Muscle layer of colon (tissue), 2 donors: ENCODE measurements at regions not wholly inside any gene's neighbourhood (a gene's known extent, or its start where the extent isn't known, plus 50 kb on each side); places are given as distances from the start of the nearest gene placed in this dataset.

Experiments
- H3K27ac ChIP-seq: one replicate; pipeline ENCODE4 v1.7.0; 2013; ENCODE audit warnings: low read depth, mild to moderate bottlenecking, low read length, moderate library complexity
- H3K27me3 ChIP-seq, 2 donors: one replicate each; pipeline ENCODE4 v1.7.0; 2013; ENCODE audit warnings: low read length in 2 of 2, mild to moderate bottlenecking in 2 of 2; ENCODE audit not compliant: insufficient read depth in 2 of 2, control insufficient read depth in 1 of 2
- H3K36me3 ChIP-seq: one replicate; pipeline ENCODE4 v1.7.0; 2013; ENCODE audit warnings: mild to moderate bottlenecking, low read length; ENCODE audit not compliant: insufficient read depth
- H3K4me1 ChIP-seq: one replicate; pipeline ENCODE4 v1.7.0; 2013; ENCODE audit warnings: mild to moderate bottlenecking, low read length; ENCODE audit not compliant: insufficient read depth
- H3K4me3 ChIP-seq, 2 donors: one replicate each; pipeline ENCODE4 v1.7.0; 2013; ENCODE audit warnings: low read length in 2 of 2, low read depth in 1 of 2, mild to moderate bottlenecking in 1 of 2, moderate library complexity in 1 of 2
- H3K9ac ChIP-seq: one replicate; pipeline ENCODE4 v1.7.0; 2013; ENCODE audit warnings: low read length
- H3K9me3 ChIP-seq: one replicate; pipeline ENCODE4 v1.7.0; 2013; ENCODE audit warnings: mild to moderate bottlenecking, low read length
- donor health status: abdominal sarcoma.
- donor health status: Adenocarcinoma of cecum.

GRCh38 chr9:135228983-135229625, 141.6 kb downstream of the OLFM1 start:
- H3K4me1 ChIP-seq: no peaks in the 10 kb centered on the region
- no peak overlapping the region for H3K9ac ChIP-seq
- no peaks in the 10 kb centered on the region for H3K36me3 ChIP-seq
- H3K27ac ChIP-seq: no peak overlapping the region
- H3K27me3 ChIP-seq: peaks cover 0 to 23% of the 10 kb centered on the region in 2 donors
- H3K9me3 ChIP-seq: no peaks in the 10 kb centered on the region
- no peak overlapping the region for H3K4me3 ChIP-seq

GRCh38 chr9:135229701-135230385, 142.4 kb downstream of the OLFM1 start:
- H3K4me1 ChIP-seq: no peaks in the 10 kb centered on the region
- peaks cover 3 to 19% of the 10 kb centered on the region in 2 donors for H3K27me3 ChIP-seq
- no peak overlapping the region for H3K27ac ChIP-seq
- no peak overlapping the region for H3K9ac ChIP-seq
- no peaks in the 10 kb centered on the region for H3K36me3 ChIP-seq
- no peak overlapping the region for H3K4me3 ChIP-seq
- H3K9me3 ChIP-seq: no peaks in the 10 kb centered on the region

GRCh38 chr9:135230386-135230765, 142.9 kb downstream of the OLFM1 start:
- H3K9me3 ChIP-seq: no peaks in the 10 kb centered on the region
- H3K36me3 ChIP-seq: no peaks in the 10 kb centered on the region
- H3K4me1 ChIP-seq: no peaks in the 10 kb centered on the region
- peaks cover 3 to 19% of the 10 kb centered on the region in 2 donors for H3K27me3 ChIP-seq
- H3K9ac ChIP-seq: no peak overlapping the region
- H3K27ac ChIP-seq: no peak overlapping the region
- H3K4me3 ChIP-seq: no peak overlapping the region

GRCh38 chr9:135230817-135231520, 143.5 kb downstream of the OLFM1 start:
- no peaks in the 10 kb centered on the region for H3K9me3 ChIP-seq
- H3K4me3 ChIP-seq: no peak overlapping the region
- H3K9ac ChIP-seq: no peak overlapping the region
- no peak overlapping the region for H3K27ac ChIP-seq
- H3K27me3 ChIP-seq: peaks cover 3 to 19% of the 10 kb centered on the region in 2 donors
- no peaks in the 10 kb centered on the region for H3K4me1 ChIP-seq
- no peaks in the 10 kb centered on the region for H3K36me3 ChIP-seq

GRCh38 chr9:135239100-135239768, 151.8 kb downstream of the OLFM1 start:
- Histone ChIP-seq H3K4me3 (no peak overlapping the region), H3K4me1 (no peaks in the 10 kb centered on the region), H3K9ac (no peak overlapping the region), H3K9me3 (no peaks in the 10 kb centered on the region), H3K27me3 (peaks cover 3 to 4% of the 10 kb centered on the region in 2 donors), H3K27ac (no peak overlapping the region), H3K36me3 (no peaks in the 10 kb centered on the region)

- Histone ChIP-seq H3K27me3 (peaks cover 0 to 4% of the 10 kb centered on the region in 2 donors), H3K9ac (no peak overlapping the region), H3K9me3 (no peaks in the 10 kb centered on the region), H3K27ac (no peak overlapping the region), H3K36me3 (no peaks in the 10 kb centered on the region), H3K4me3 (no peak overlapping the region), H3K4me1 (no peaks in the 10 kb centered on the region)
Observed at GRCh38 chr9:135239769-135240141, 152.3 kb downstream of the OLFM1 start.

- Histone ChIP-seq H3K27me3 (peaks cover 0 to 8% of the 10 kb centered on the region in 2 donors), H3K9ac (no peak overlapping the region), H3K27ac (no peak overlapping the region), H3K4me1 (no peaks in the 10 kb centered on the region), H3K36me3 (no peaks in the 10 kb centered on the region), H3K4me3 (no peak overlapping the region), H3K9me3 (no peaks in the 10 kb centered on the region)
Observed at GRCh38 chr9:135240222-135240621, 152.8 kb downstream of the OLFM1 start.

- Histone ChIP-seq H3K4me1 (no peaks in the 10 kb centered on the region), H3K27ac (no peak overlapping the region), H3K4me3 (no peak overlapping the region), H3K9me3 (no peaks in the 10 kb centered on the region), H3K9ac (no peak overlapping the region), H3K27me3 (peaks cover 0 to 8% of the 10 kb centered on the region in 2 donors), H3K36me3 (no peaks in the 10 kb centered on the region)
Observed at GRCh38 chr9:135240871-135241311, 153.4 kb downstream of the OLFM1 start.

GRCh38 chr9:135241381-135242048, 154.0 kb downstream of the OLFM1 start:
- no peaks in the 10 kb centered on the region for H3K4me1 ChIP-seq
- H3K27ac ChIP-seq: no peak overlapping the region
- H3K9ac ChIP-seq: no peak overlapping the region
- no peaks in the 10 kb centered on the region for H3K36me3 ChIP-seq
- no peak overlapping the region for H3K4me3 ChIP-seq
- no peaks in the 10 kb centered on the region for H3K9me3 ChIP-seq
- peaks cover 0 to 8% of the 10 kb centered on the region in 2 donors for H3K27me3 ChIP-seq

- peaks cover 0 to 8% of the 10 kb centered on the region in 2 donors for H3K27me3 ChIP-seq
- no peaks in the 10 kb centered on the region for H3K36me3 ChIP-seq
- no peaks in the 10 kb centered on the region for H3K9me3 ChIP-seq
- no peak overlapping the region for H3K4me3 ChIP-seq
- H3K27ac ChIP-seq: no peak overlapping the region
- H3K9ac ChIP-seq: no peak overlapping the region
- H3K4me1 ChIP-seq: no peaks in the 10 kb centered on the region
Observed at GRCh38 chr9:135242049-135242396, 154.6 kb downstream of the OLFM1 start.

GRCh38 chr9:135242406-135242805, 154.9 kb downstream of the OLFM1 start:
- Histone ChIP-seq H3K9me3 (no peaks in the 10 kb centered on the region), H3K27me3 (peaks cover 0 to 8% of the 10 kb centered on the region in 2 donors), H3K36me3 (no peaks in the 10 kb centered on the region), H3K27ac (no peak overlapping the region), H3K4me3 (no peak overlapping the region), H3K4me1 (no peaks in the 10 kb centered on the region), H3K9ac (no peak overlapping the region)
